Testis (tissue), 2 donors: ENCODE measurements at regions not wholly inside any gene's neighbourhood (a gene's known extent, or its start where the extent isn't known, plus 50 kb on each side); places are given as distances from the start of the nearest gene placed in this dataset.

Experiments used
- DNase-seq: peaks from one replicate; pipeline ENCODE4 v3.0.0-alpha.2; 2019
- H3K27ac ChIP-seq, 2 donors: fragments of 200-600 bp; sonication (generic); one replicate each; pipeline ENCODE4 v1.5.1; 2019
- H3K27me3 ChIP-seq: fragments of 200-600 bp; sonication (generic); one replicate; pipeline ENCODE4 v1.5.1; 2019
- H3K36me3 ChIP-seq: fragments of 200-600 bp; sonication (generic); one replicate; pipeline ENCODE4 v1.5.1; 2017; ENCODE audit warnings: low read depth; ENCODE audit errors: missing control alignments
- H3K4me1 ChIP-seq: fragments of 200-600 bp; sonication (generic); one replicate; pipeline ENCODE4 v1.5.1; 2019
- H3K4me3 ChIP-seq, 2 donors: fragments of 200-600 bp; sonication (generic); one replicate each; pipeline ENCODE4 v1.5.1; 2017 to 2019
- H3K9me3 ChIP-seq: fragments of 200-600 bp; sonication (generic); one replicate; pipeline ENCODE4 v1.5.1; 2017
- CTCF ChIP-seq, 3 experiments: fragments of 450-650 bp in 2 of 3; fragments of 200-600 bp in 1 of 3; sonication (generic) in 1 of 3; IDR thresholded peaks; one replicate each; pipeline ENCODE4 v1.5.1; 2016 to 2019; ENCODE audit warnings: antibody characterized with exemption in 3 of 3, mild to moderate bottlenecking in 2 of 3, moderate library complexity in 1 of 3
- POLR2A ChIP-seq: fragments of 450-650 bp; IDR thresholded peaks from one replicate; pipeline ENCODE4 v1.6.1; 2017; ENCODE audit warnings: antibody characterized with exemption, mild to moderate bottlenecking, moderate library complexity
- WGBS, 2 donors: methylation state at CpG; one replicate each; pipeline ENCODE4 v1.1.5; 2018; 5-methylcytosine and 5-hydroxymethylcytosine counted together
- intact Hi-C: fragments of 100-400 bp; cut with DNase I; formaldehyde crosslinking; loops from one replicate; pipeline ENCODE4 v1.15.1; 2023; ENCODE audit warnings: low total_unique reads

- TF ChIP-seq POLR2A (no peak), CTCF (IDR thresholded peaks at IDR 0.05) (no peak)
- 83 to 91% methylated on average over 11 to 15 of the region's 15 CpGs for WGBS, 2 donors
- intact Hi-C loops: no loop called here
- Histone ChIP-seq H3K27me3 (no peaks in the 10 kb centered on the region), H3K36me3 (no peaks in the 10 kb centered on the region), H3K27ac (no peak overlapping the region), H3K9me3 (no peaks in the 10 kb centered on the region), H3K4me3 (no peak overlapping the region), H3K4me1 (peaks cover 43% of the 10 kb centered on the region)
- no peak for DNase-seq
Observed at GRCh38 chr2:42920446-42921146, 128.2 kb upstream of the HAAO start.

- DNase-seq: no peak
- peaks cover 27% of the 10 kb centered on the region for H3K4me1 ChIP-seq
- intact Hi-C loops: no loop called here
- no peaks in the 10 kb centered on the region for H3K9me3 ChIP-seq
- H3K4me3 ChIP-seq: no peak overlapping the region
- no peak overlapping the region for H3K27ac ChIP-seq
- no peaks in the 10 kb centered on the region for H3K27me3 ChIP-seq
- 85 to 91% methylated on average over 9 of the region's 9 CpGs for WGBS, 2 donors
- no peaks in the 10 kb centered on the region for H3K36me3 ChIP-seq
- no peak for TF ChIP-seq CTCF (IDR thresholded peaks at IDR 0.05)
- TF ChIP-seq POLR2A: no peak
Observed at GRCh38 chr2:42918671-42919318, 126.4 kb upstream of the HAAO start.

GRCh38 chr2:42918041-42918440, 125.7 kb upstream of the HAAO start:
- Histone ChIP-seq H3K9me3 (no peaks in the 10 kb centered on the region), H3K27ac (no peak overlapping the region), H3K36me3 (no peaks in the 10 kb centered on the region), H3K4me3 (no peak overlapping the region), H3K4me1 (peaks cover 19% of the 10 kb centered on the region), H3K27me3 (no peaks in the 10 kb centered on the region)
- intact Hi-C loops: no loop called here
- TF ChIP-seq POLR2A (no peak), CTCF (IDR thresholded peaks at IDR 0.05) (no peak)
- 92 to 95% methylated on average over 13 of the region's 13 CpGs for WGBS, 2 donors
- no peak for DNase-seq

- no peak overlapping the region for H3K4me3 ChIP-seq
- H3K27me3 ChIP-seq: no peaks in the 10 kb centered on the region
- H3K4me1 ChIP-seq: peaks cover 14% of the 10 kb centered on the region
- no peaks in the 10 kb centered on the region for H3K9me3 ChIP-seq
- 67 to 81% methylated on average over 10 of the region's 10 CpGs for WGBS, 2 donors
- H3K27ac ChIP-seq: no peak overlapping the region
- H3K36me3 ChIP-seq: no peaks in the 10 kb centered on the region
- no peak for TF ChIP-seq CTCF (IDR thresholded peaks at IDR 0.05)
- TF ChIP-seq POLR2A: no peak
- intact Hi-C loops: no loop called here
- DNase-seq: no peak
Observed at GRCh38 chr2:42917425-42917927, 125.1 kb upstream of the HAAO start.
